Naive B cell (primary cell): ENCODE measurements at regions not wholly inside any gene's neighbourhood (a gene's known extent, or its start where the extent isn't known, plus 50 kb on each side); places are given as distances from the start of the nearest gene placed in this dataset.
A peak's percentile ranks its signal among the peaks of the same experiment; 100 is the strongest.
"Not testable (repeated sequence)": the region's sequence is repeated elsewhere in the genome, so short reads cannot be mapped to it uniquely, and the experiment has no call there.

Experiments
- ATAC-seq, 2 donors: fragments of 150-1000 bp; cut with Tn5 transposase; 2 replicates each; pipeline ENCODE4 v1.10.0; 2021; ENCODE audit warnings: low read depth in 2 of 2, mild to moderate bottlenecking in 2 of 2, moderate library complexity in 2 of 2
- DNase-seq: peaks from one replicate; pipeline ENCODE4 v3.0.0; 2022
- H3K27ac Mint-ChIP-seq, 6 donors: one replicate each; pipeline ENCODE4 v1.8.0; 2020 to 2022; ENCODE audit warnings: mild to moderate bottlenecking in 6 of 6, mixed read lengths in 6 of 6, moderate library complexity in 5 of 6, inconsistent platforms in 2 of 6
- H3K27me3 Mint-ChIP-seq, 3 donors: one replicate each; pipeline ENCODE4 v1.8.0; 2021 to 2022; ENCODE audit warnings: mixed read lengths in 3 of 3, mild to moderate bottlenecking in 1 of 3
- H3K36me3 Mint-ChIP-seq, 2 donors: one replicate each; pipeline ENCODE4 v1.8.0; 2020 to 2022; ENCODE audit warnings: mixed read lengths in 2 of 2, inconsistent platforms in 1 of 2, mild to moderate bottlenecking in 1 of 2
- H3K4me1 Mint-ChIP-seq, 3 donors: one replicate each; pipeline ENCODE4 v1.8.0; 2020 to 2022; ENCODE audit warnings: mixed read lengths in 3 of 3, inconsistent platforms in 1 of 3, mild to moderate bottlenecking in 1 of 3, moderate library complexity in 1 of 3
- H3K4me3 Mint-ChIP-seq, 8 donors: one replicate each; pipeline ENCODE4 v1.8.0; 2020 to 2022; ENCODE audit warnings: mild to moderate bottlenecking in 8 of 8, mixed read lengths in 8 of 8, moderate library complexity in 8 of 8, inconsistent platforms in 2 of 8
- H3K9me3 Mint-ChIP-seq, 7 donors: one replicate each; pipeline ENCODE4 v1.8.0; 2020 to 2022; ENCODE audit warnings: mixed read lengths in 7 of 7, mild to moderate bottlenecking in 5 of 7, inconsistent platforms in 2 of 7, moderate library complexity in 1 of 7

DNA sequence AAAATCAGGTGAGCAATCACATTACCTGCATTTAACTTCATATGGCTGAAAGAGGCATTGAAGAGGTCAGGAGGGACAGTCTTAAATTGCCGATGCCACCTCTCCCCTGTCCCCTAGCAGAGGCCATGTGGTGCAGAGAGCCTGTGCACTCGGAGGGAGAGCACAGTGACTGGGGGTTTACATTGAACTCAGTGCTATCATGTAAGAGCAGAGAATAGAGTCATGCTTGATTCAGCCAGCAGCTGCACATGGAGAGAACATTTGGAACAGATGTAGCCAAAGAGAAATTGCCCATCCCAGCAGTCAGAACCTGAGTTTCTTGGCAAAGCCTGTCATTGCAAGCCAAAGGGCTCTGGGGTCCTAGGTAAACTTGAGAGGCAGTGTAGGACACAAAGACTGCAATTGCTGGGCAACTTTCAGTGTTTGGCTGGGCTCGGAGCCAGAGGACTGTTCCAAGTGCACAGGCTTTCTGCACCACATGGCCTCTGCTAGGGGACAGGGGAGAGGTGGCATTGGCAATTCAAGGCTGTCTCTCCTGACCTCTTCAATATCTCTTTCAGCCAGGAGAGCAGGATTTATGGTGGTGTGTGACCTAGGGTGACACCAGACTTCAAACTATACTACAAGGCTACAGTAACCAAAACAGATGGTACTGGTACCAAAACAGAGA lies 267.1 kb downstream of the REEP3 start:
- peaks cover 6 to 8% of the 10 kb centered on the region in 2 donors for H3K36me3 Mint-ChIP-seq
- no peak overlapping the region for H3K27ac Mint-ChIP-seq
- peaks cover 0 to 10% (median 7%) of the 10 kb centered on the region in 7 donors for H3K9me3 Mint-ChIP-seq
- H3K27me3 Mint-ChIP-seq = peaks cover 24 to 41% (median 30%) of the 10 kb centered on the region in 3 donors
- ATAC-seq = no peak
- no peaks in the 10 kb centered on the region for H3K4me1 Mint-ChIP-seq
- no peak overlapping the region for H3K4me3 Mint-ChIP-seq
- no peak for DNase-seq

DNA sequence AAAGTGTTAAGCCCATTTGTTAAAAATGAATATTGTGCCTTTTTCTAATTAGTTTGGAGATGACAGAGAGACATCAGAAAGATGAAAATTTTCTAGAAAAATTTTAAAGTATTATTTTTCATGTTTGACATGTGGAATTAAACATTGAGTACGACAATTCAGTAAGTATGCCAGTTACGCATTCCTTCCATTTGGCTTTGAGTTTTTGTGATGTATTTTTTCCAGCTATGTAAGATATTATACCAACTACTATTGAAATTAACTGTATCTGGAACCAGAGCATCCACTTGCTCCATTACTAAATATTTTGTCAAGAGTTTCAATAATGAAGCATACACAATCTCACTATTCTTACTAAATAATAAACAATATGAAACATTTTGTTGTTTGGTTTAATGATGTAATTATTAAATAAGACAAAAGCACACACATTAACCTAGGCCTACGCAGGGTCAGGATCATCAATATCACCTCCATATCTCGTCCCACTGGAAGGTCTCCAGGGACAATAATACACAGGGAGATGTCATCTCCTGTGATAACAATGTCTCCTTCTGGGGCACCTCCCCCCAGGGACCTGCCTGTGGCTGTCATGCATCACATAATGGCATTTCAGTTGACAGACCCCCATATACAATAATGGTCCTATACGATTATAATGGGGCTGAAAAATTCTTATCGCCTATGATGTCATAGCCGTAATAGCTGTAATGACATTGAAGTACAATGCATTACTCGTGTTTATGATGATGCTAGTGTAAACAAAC lies 274.1 kb downstream of the REEP3 start:
- DNase-seq = no peak
- Mint-ChIP-seq H3K9me3 (peaks cover 0 to 10% (median 5%) of the 10 kb centered on the region in 7 donors), H3K36me3 (no peaks in the 10 kb centered on the region), H3K4me3 (no peak overlapping the region), H3K4me1 (peaks cover 5 to 10% (median 5%) of the 10 kb centered on the region in 3 donors), H3K27ac (peak overlapping the region in 1 of 6 donors; percentile 30), H3K27me3 (peaks cover 0 to 28% (median 8%) of the 10 kb centered on the region in 3 donors)
- ATAC-seq = no peak

- Mint-ChIP-seq H3K4me3 (no peak overlapping the region), H3K4me1 (peaks cover 5 to 10% (median 5%) of the 10 kb centered on the region in 3 donors), H3K9me3 (no peaks in the 10 kb centered on the region), H3K36me3 (no peaks in the 10 kb centered on the region), H3K27me3 (peaks cover 0 to 24% (median 8%) of the 10 kb centered on the region in 3 donors), H3K27ac (peak overlapping the region in 2 of 6 donors; percentile 11 to 43)
- ATAC-seq = no peak
- DNase-seq = no peak
Measured at GRCh38 chr10:63798599-63799498, 277.6 kb downstream of the REEP3 start.

- H3K9me3 Mint-ChIP-seq = no peaks in the 10 kb centered on the region
- no peak overlapping the region for H3K4me3 Mint-ChIP-seq
- H3K4me1 Mint-ChIP-seq = peaks cover 5 to 10% (median 5%) of the 10 kb centered on the region in 3 donors
- peaks cover 0 to 24% (median 8%) of the 10 kb centered on the region in 3 donors for H3K27me3 Mint-ChIP-seq
- ATAC-seq = no peak
- no peaks in the 10 kb centered on the region for H3K36me3 Mint-ChIP-seq
- no peak for DNase-seq
- H3K27ac Mint-ChIP-seq = peak overlapping the region in 1 of 6 donors; percentile 43
Measured at GRCh38 chr10:63799521-63800300, 278.5 kb downstream of the REEP3 start.

- Mint-ChIP-seq H3K27ac (no peak overlapping the region), H3K36me3 (no peaks in the 10 kb centered on the region), H3K9me3 (peaks cover 0 to 6% (median 4%) of the 10 kb centered on the region in 7 donors), H3K4me3 (no peak overlapping the region), H3K4me1 (peaks cover 5 to 10% (median 5%) of the 10 kb centered on the region in 3 donors), H3K27me3 (peaks cover 4 to 28% (median 8%) of the 10 kb centered on the region in 3 donors)
- ATAC-seq (no peak), DNase-seq (no peak)
Measured at GRCh38 chr10:63801166-63801565, 280.0 kb downstream of the REEP3 start.

DNA sequence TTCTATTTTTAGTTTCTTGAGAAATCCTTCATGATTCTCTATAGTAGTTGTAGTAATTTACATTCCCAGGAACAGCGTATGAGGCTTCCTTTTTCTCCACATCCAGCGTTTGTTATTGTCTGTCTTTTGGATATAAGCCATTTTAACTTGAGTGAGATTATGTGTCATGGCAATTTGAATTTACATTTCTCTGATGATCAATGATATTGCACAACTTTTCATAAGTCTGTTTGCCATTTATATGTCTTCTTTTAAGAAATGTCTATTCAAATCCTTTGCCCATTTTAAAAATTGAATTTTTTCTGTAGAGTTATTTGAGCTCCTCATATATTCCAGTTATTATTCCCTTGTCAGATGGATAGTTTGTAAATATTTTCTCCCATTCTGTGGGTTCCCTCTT lies 285.1 kb downstream of the REEP3 start:
- no peaks in the 10 kb centered on the region for H3K4me1 Mint-ChIP-seq
- H3K27ac Mint-ChIP-seq = no peak overlapping the region
- no peak overlapping the region for H3K4me3 Mint-ChIP-seq
- H3K9me3 Mint-ChIP-seq = peaks cover 0 to 26% (median 16%) of the 10 kb centered on the region in 7 donors
- H3K36me3 Mint-ChIP-seq = no peaks in the 10 kb centered on the region
- no peak for ATAC-seq
- peaks cover 0 to 24% (median 15%) of the 10 kb centered on the region in 3 donors for H3K27me3 Mint-ChIP-seq
- DNase-seq = no peak

- H3K27ac Mint-ChIP-seq = no peak overlapping the region
- H3K36me3 Mint-ChIP-seq = no peaks in the 10 kb centered on the region
- peaks cover 3 to 22% (median 18%) of the 10 kb centered on the region in 7 donors for H3K9me3 Mint-ChIP-seq
- peaks cover 9 to 25% (median 17%) of the 10 kb centered on the region in 3 donors for H3K27me3 Mint-ChIP-seq
- no peak overlapping the region for H3K4me3 Mint-ChIP-seq
- no peaks in the 10 kb centered on the region for H3K4me1 Mint-ChIP-seq
- ATAC-seq = no peak
- DNase-seq = no peak
Measured at GRCh38 chr10:63812501-63812900, 291.3 kb downstream of the REEP3 start.

- Mint-ChIP-seq H3K4me1 (no peaks in the 10 kb centered on the region), H3K27me3 (peaks cover 42 to 68% (median 66%) of the 10 kb centered on the region in 3 donors), H3K9me3 (peaks cover 0 to 11% (median 2%) of the 10 kb centered on the region in 7 donors), H3K27ac (no peak overlapping the region), H3K4me3 (no peak overlapping the region), H3K36me3 (peaks cover 0 to 4% of the 10 kb centered on the region in 2 donors)
- no peak for DNase-seq
- no peak for ATAC-seq
Measured at GRCh38 chr10:63819753-63820329, 298.6 kb downstream of the REEP3 start.

GRCh38 chr10:63822496-63822895 lies 301.3 kb downstream of the REEP3 start:
- peaks cover 0 to 4% of the 10 kb centered on the region in 2 donors for H3K36me3 Mint-ChIP-seq
- peaks cover 0 to 4% (median 0%) of the 10 kb centered on the region in 3 donors for H3K4me1 Mint-ChIP-seq
- ATAC-seq (no peak), DNase-seq (no peak)
- H3K4me3 Mint-ChIP-seq = no peak overlapping the region
- peaks cover 39 to 65% (median 54%) of the 10 kb centered on the region in 3 donors for H3K27me3 Mint-ChIP-seq
- H3K9me3 Mint-ChIP-seq = peaks cover 0 to 11% (median 0%) of the 10 kb centered on the region in 7 donors
- no peak overlapping the region for H3K27ac Mint-ChIP-seq

DNA sequence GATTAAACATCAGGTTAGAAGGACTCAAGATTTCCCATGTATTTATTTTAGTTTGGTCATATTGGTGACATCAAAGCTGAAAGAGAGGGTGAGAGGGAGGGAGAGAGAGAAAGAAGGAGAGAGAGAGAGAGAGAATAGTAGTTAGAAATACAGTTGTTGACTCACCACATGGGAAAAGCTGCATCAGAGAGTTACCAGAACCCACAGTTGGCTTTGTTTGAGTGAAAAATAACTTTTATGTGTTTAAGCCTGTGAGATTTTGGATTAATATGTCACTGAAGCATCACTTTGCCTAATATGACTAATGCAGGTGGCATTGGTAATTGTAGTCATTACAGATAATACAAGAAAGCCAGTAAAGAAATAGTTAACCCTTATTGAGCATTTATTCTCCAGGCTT lies 303.9 kb downstream of the REEP3 start:
- DNase-seq = no peak
- ATAC-seq = no peak
- Mint-ChIP-seq H3K27me3 (peaks cover 26 to 52% (median 39%) of the 10 kb centered on the region in 3 donors), H3K4me3 (no peak overlapping the region), H3K27ac (no peak overlapping the region), H3K4me1 (peaks cover 0 to 4% (median 0%) of the 10 kb centered on the region in 3 donors), H3K36me3 (peaks cover 0 to 4% of the 10 kb centered on the region in 2 donors), H3K9me3 (peaks cover 0 to 11% (median 0%) of the 10 kb centered on the region in 7 donors)

DNA sequence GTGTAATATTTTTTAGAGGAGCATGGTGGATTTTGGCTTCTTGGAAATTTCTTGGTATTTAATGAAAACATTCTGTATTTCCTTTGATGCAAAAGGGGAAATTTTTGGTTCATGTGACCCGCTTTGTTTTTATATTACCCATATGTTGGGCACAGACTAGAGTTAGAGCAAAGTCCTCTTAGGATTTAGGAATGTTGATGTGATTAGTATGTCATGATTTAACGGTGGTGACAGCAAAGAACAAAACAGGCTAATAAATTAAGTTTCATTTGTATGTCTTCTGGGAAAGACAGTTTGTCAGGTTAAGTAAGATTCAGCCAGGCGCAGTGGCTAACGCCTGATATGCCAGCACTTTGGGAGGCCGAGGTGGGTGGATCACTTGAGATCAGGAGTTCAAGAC lies 304.6 kb downstream of the REEP3 start:
- H3K9me3 Mint-ChIP-seq = peaks cover 0 to 11% (median 0%) of the 10 kb centered on the region in 7 donors
- H3K4me1 Mint-ChIP-seq = peaks cover 0 to 4% (median 0%) of the 10 kb centered on the region in 3 donors
- no peak overlapping the region for H3K4me3 Mint-ChIP-seq
- H3K27ac Mint-ChIP-seq = no peak overlapping the region
- peaks cover 26 to 47% (median 39%) of the 10 kb centered on the region in 3 donors for H3K27me3 Mint-ChIP-seq
- DNase-seq (no peak), ATAC-seq (no peak)
- H3K36me3 Mint-ChIP-seq = peaks cover 0 to 4% of the 10 kb centered on the region in 2 donors

GRCh38 chr10:63827018-63827417 lies 305.8 kb downstream of the REEP3 start:
- not testable (repeated sequence) for H3K4me1 Mint-ChIP-seq, H3K27ac Mint-ChIP-seq, H3K36me3 Mint-ChIP-seq, DNase-seq, H3K4me3 Mint-ChIP-seq
- Mint-ChIP-seq H3K9me3 (peaks cover 0 to 11% (median 0%) of the 10 kb centered on the region in 7 donors), H3K27me3 (peaks cover 20 to 41% (median 33%) of the 10 kb centered on the region in 3 donors)
- peak; percentile 32 to 41 for ATAC-seq
